GM12891 (cell line): ENCODE measurements at regions not wholly inside any gene's neighbourhood (a gene's known extent, or its start where the extent isn't known, plus 50 kb on each side); places are given as distances from the start of the nearest gene placed in this dataset.

Source experiments
- DNase-seq: peaks from one replicate; pipeline ENCODE4 v3.0.0; 2011; ENCODE audit warnings: low spot score; ENCODE audit not compliant: insufficient read length
- FAIRE-seq: peaks from 2 replicates; lab custom pipeline; 2011; peaks lifted over from hg19 to GRCh38; lab: Jason Lieb, UNC
- PAX5 ChIP-seq: IDR thresholded peaks from 2 replicates; pipeline ENCODE4 v1.6.1; 2011; ENCODE audit warnings: low read length, moderate library complexity, mild to moderate bottlenecking; ENCODE audit not compliant: insufficient read depth, severe bottlenecking
- POLR2A ChIP-seq: IDR thresholded peaks from 2 replicates; pipeline ENCODE4 v1.6.1; 2011; ENCODE audit warnings: low read depth, low read length, control low read depth
- POLR2AphosphoS5 ChIP-seq: IDR thresholded peaks from 2 replicates; pipeline ENCODE4 v1.6.1; 2011; ENCODE audit warnings: low read depth, low read length, control low read depth
- POU2F2 ChIP-seq: IDR thresholded peaks from 2 replicates; pipeline ENCODE4 v1.6.1; 2011; ENCODE audit warnings: low read depth, mild to moderate bottlenecking, control low read depth, low read length, moderate library complexity
- SPI1 ChIP-seq: IDR thresholded peaks from 2 replicates; pipeline ENCODE4 v1.6.1; 2011; ENCODE audit warnings: low read depth, low read length, control low read depth
- TAF1 ChIP-seq: IDR thresholded peaks from 2 replicates; pipeline ENCODE4 v1.6.1; 2011; ENCODE audit warnings: low read depth, low read length, control low read depth

GRCh38 chr12:85564786-85565185 is 271.4 kb downstream of the RASSF9 start:
- no peak for TF ChIP-seq POU2F2
- no peak for TF ChIP-seq TAF1
- no peak for TF ChIP-seq SPI1
- TF ChIP-seq POLR2A, result no peak
- no peak for TF ChIP-seq POLR2AphosphoS5
- no peak for TF ChIP-seq PAX5
- FAIRE-seq (no peak), DNase-seq (no peak)

DNA sequence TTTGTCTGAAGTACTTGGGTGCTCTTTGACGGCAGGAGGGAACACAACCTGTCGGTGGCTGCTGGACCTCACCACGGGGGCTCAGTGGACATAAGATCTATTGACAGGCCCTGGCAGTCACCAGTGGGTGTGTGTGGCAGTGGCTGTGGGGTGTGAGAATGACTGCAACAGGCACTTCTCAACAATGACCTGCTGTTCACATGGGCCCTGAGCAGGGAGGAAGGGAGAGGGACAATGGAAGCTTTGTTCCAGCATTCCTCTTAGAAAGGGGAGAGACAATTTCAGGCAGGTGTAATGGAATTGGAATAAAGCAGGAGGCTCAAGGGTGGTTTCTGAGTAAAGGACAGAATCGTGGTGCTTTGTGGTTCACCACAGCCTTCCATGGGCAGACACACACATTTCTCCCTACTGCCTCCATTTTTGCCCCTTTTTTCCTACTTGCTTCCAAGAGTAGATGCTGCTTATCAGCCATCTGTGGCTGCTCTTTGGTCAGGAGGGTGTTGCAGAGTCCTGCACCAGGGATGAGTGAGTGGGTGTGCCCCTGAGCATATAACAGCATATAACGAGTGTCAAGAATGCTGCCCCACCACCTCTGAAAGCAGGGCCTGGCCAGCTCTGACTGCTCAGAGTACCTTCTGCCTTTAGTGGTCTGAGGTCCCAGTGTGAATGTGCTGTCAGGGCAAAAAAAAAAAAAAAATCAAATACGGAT is 267.7 kb downstream of the RASSF9 start:
- TF ChIP-seq TAF1 (no peak), POU2F2 (no peak), SPI1 (no peak), PAX5 (no peak), POLR2AphosphoS5 (no peak), POLR2A (no peak)
- no peak for FAIRE-seq

DNA sequence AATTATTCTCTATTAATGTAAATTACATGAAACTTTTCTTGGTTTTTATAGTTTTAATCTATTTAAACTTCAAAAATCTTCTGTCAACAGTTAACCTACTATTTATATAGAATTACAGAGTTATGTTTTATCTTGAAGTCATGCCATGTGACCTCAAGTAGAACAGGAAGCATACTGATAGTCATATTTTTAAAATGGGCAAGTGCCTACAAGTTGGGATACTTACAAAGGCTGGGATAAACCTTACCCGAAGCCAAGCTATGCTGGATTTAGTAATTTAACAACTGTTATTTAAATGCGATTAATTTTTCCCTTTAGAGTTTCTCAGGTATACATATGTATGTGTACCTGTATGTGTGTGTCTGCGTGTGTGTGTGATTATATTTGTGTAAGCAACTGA is 266.9 kb downstream of the RASSF9 start:
- TF ChIP-seq POLR2A, result no peak
- no peak for TF ChIP-seq PAX5
- no peak for TF ChIP-seq POLR2AphosphoS5
- no peak for TF ChIP-seq TAF1
- TF ChIP-seq POU2F2, result no peak
- no peak for TF ChIP-seq SPI1
- FAIRE-seq, result no peak
- DNase-seq, result no peak

More for the DNA sequence above, 267.7 kb downstream of the RASSF9 start:
- DNase-seq, result no peak

- no peak for DNase-seq
- FAIRE-seq, result no peak
Observed at GRCh38 chr12:85572956-85573355, 263.3 kb downstream of the RASSF9 start.

DNA sequence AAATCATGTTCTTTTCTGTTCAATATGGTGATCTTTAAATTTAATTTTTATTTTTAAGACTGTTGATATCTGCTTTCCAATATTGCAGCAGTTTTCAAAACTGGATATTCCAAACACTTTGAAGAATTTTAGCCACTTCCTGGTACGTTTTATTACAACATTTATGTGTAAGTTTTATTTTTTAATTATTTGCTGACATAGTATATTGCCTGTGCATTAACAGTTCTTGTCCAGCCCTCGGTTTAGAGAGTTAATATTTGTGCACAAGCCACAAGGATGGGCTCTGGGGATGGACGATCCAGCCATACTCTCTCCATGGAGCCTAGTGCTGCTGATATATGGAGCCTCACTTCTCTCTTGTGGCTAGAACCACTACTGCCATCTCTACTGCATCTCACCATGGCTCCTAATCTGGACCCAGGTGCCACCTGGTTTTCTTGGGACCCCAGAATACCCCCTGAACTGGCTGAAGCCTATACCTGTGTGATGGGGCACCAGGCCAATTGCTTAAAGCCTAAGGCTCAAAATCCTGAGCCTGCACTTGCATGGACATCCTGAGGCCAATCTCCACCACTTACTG is 262.5 kb downstream of the RASSF9 start:
- no peak for DNase-seq
- FAIRE-seq, result no peak
- no peak for TF ChIP-seq POLR2A
- TF ChIP-seq POLR2AphosphoS5, result no peak
- no peak for TF ChIP-seq TAF1
- no peak for TF ChIP-seq SPI1
- TF ChIP-seq PAX5, result no peak
- TF ChIP-seq POU2F2, result no peak

More at GRCh38 chr12:85572956-85573355, 263.3 kb downstream of the RASSF9 start:
- TF ChIP-seq POLR2A (no peak), PAX5 (no peak), POLR2AphosphoS5 (no peak), SPI1 (no peak)

GRCh38 chr12:85574291-85574690 is 261.9 kb downstream of the RASSF9 start:
- TF ChIP-seq TAF1 (no peak), POU2F2 (no peak), POLR2A (no peak), POLR2AphosphoS5 (no peak), SPI1 (no peak), PAX5 (no peak)
- FAIRE-seq, result no peak
- no peak for DNase-seq

DNA sequence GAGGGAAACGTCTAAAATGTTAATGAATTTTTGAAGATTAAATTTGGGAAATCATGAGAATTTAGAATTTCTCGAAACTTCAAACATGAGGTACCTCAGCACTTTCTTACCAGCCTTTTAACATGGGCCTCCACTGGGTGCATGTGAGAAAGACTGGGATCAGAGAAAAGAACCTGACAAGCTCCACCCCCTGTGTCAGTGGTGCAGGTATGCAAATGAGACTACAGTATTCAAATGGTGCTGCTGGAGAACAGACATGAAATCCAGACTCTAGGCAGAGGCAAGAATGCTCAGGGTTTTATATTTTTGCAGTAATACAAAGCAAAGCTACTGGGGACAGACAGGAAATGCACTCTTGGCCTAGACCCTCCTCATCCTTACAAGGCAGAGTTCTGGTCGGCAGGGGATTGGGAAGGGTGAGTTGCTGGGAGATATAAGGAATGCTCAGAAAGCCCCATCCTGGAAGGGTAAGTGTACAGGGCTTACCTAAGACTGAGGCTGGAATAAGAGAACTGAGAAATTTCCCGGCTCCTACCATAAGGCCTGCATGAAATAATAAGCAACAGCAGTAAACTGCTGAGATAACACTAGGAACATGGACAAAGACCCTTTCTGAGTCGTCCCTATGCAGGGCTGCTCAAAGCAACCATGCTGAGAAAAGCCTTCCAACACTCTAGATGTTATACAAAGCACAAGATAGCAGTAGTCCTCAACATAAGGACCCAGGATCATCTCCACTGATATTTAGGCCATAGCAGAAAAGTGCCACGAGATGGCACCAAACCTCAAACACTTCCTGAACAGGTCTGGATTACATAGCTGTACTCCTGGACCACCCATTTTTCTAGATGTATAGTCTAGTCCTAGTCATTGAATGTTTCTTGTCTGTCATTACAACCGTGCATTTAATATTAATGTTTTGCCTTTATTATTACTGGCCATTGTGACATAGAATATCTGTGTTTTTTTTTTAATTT is 260.8 kb downstream of the RASSF9 start:
- TF ChIP-seq POU2F2 (0 out of 2 replicates have a peak, but pooled peaks have one; percentile 21), POLR2A (no peak)
- FAIRE-seq (peak; percentile 90), DNase-seq (peak; percentile 11)

DNA sequence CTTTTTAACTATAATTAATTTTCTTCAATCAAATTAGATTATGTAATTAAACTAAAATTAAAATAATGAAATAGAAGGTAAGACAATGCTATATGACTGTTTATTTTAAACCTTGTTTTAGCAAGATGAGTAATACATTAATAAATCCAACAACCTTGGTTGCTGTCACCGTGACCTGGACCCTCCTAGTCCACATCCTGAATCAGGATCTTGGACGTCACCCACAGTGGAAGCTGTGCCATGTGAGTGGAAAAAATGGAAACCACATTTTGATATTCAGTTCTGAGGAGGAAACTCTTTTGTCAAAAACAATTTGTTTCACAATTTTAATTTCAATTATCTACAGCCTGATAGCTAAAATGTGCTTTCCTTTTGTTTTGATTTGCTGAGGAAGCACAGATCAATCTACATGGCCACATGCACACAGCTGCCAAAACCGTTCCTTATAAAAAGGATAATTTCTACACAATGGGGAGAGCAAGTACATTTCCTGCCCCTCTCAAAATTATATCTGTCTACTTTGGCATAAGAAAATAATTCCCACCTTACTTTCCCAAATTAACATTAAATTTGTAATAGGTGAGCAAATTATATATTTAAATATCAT is 255.5 kb downstream of the RASSF9 start:
- TF ChIP-seq PAX5 (no peak), POU2F2 (no peak), POLR2AphosphoS5 (no peak), SPI1 (no peak), TAF1 (no peak), POLR2A (no peak)
- no peak for FAIRE-seq
- no peak for DNase-seq

DNA sequence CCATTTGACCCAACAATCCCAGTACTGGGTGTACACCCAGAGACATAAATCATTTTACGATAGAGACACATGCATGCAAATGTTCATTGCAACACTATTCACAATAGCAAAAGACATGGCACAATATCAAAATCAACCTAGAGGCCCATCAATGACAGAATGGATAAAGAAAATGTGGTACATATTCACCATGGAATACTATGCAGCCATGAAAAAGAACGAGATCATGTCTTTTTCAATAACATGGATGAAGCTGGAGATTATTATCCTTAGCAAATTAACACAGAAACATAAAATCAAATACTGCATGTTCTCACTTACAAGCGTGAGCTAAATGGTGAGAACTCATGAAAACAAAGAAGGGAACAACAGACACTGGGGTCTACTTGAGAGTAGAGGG is 249.1 kb downstream of the RASSF9 start:
- DNase-seq, result no peak
- TF ChIP-seq POLR2AphosphoS5 (no peak), TAF1 (no peak), POLR2A (no peak), SPI1 (no peak), POU2F2 (no peak), PAX5 (no peak)
- FAIRE-seq, result no peak
